Prostate gland (tissue), 2 donors: ENCODE measurements at regions not wholly inside any gene's neighbourhood (a gene's known extent, or its start where the extent isn't known, plus 50 kb on each side); places are given as distances from the start of the nearest gene placed in this dataset.

ENCODE experiments used
- POLR2A ChIP-seq: fragments of 450-650 bp; IDR thresholded peaks from one replicate; pipeline ENCODE4 v1.6.1; 2016; ENCODE audit warnings: antibody characterized with exemption, mild to moderate bottlenecking
- POLR2AphosphoS5 ChIP-seq: sonication (generic); formaldehyde crosslinking; IDR thresholded peaks from one replicate; pipeline ENCODE4 v1.6.1; 2017; ENCODE audit warnings: antibody characterized with exemption
- TF ChIP-seq, protein P1 (sequence below), 4 experiments: fragments of 200-600 bp in 2 of 4; fragments of 450-650 bp in 2 of 4; sonication (generic) in 2 of 4; IDR thresholded peaks; 1 replicate in 3 of 4; 2 replicates in 1 of 4; pipeline ENCODE4 v1.5.1; 2016 to 2019; ENCODE audit warnings: antibody characterized with exemption in 4 of 4, mild to moderate bottlenecking in 2 of 4, moderate library complexity in 2 of 4

DNA sequence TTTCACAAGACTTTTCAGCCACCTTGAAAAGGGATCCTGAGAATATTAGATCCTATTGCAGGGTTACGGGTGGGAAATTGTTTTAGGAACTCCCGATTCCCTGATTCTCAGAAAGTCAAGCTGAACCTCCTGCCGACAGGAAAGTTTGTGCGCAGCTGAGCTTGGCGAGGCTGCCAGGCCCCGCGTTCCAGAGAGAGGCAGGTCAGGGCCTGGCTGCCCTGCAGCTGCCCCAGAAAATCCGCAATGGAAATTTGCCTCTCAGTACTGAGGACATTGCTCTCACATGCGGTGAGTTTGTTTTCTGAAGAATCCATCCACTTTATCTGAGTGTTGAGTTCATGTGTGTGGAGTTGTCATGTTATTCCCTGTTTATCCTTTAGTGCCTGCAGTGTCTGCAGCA lies 144.2 kb downstream of the RTP5 start:
- TF ChIP-seq, protein P1, sequence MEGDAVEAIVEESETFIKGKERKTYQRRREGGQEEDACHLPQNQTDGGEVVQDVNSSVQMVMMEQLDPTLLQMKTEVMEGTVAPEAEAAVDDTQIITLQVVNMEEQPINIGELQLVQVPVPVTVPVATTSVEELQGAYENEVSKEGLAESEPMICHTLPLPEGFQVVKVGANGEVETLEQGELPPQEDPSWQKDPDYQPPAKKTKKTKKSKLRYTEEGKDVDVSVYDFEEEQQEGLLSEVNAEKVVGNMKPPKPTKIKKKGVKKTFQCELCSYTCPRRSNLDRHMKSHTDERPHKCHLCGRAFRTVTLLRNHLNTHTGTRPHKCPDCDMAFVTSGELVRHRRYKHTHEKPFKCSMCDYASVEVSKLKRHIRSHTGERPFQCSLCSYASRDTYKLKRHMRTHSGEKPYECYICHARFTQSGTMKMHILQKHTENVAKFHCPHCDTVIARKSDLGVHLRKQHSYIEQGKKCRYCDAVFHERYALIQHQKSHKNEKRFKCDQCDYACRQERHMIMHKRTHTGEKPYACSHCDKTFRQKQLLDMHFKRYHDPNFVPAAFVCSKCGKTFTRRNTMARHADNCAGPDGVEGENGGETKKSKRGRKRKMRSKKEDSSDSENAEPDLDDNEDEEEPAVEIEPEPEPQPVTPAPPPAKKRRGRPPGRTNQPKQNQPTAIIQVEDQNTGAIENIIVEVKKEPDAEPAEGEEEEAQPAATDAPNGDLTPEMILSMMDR (IDR thresholded peaks at IDR 0.05): no peak
- no peak for TF ChIP-seq POLR2A
- TF ChIP-seq POLR2AphosphoS5: no peak
